OCI-LY3 (cell line): ENCODE measurements at regions not wholly inside any gene's neighbourhood (a gene's known extent, or its start where the extent isn't known, plus 50 kb on each side); places are given as distances from the start of the nearest gene placed in this dataset.

Experiments used
- H2AFZ ChIP-seq: fragments of 200-600, 300-600 bp; shearing (Covaris generic); 2 replicates; pipeline ENCODE4 v1.6.0; 2014; ENCODE audit warnings: antibody characterized with exemption, low read depth, low read length
- H3K27ac ChIP-seq: fragments of 200-600, 300-600 bp; sonication (generic); 2 replicates; pipeline ENCODE4 v1.5.1; 2014; ENCODE audit warnings: mild to moderate bottlenecking, low read length, moderate library complexity, mixed read lengths
- H3K27me3 ChIP-seq: fragments of 200-600, 300-600 bp; sonication (generic); 2 replicates; pipeline ENCODE4 v1.6.1; 2014; ENCODE audit warnings: low read depth, low read length, mixed read lengths
- H3K36me3 ChIP-seq: fragments of 200-600, 300-600 bp; sonication (generic); replicated peaks from 2 replicates; pipeline ENCODE3; 2014; ENCODE audit warnings: low read depth, low read length, mixed read lengths
- H3K4me1 ChIP-seq: fragments of 300-600, 200-600 bp; sonication (generic); 2 replicates; pipeline ENCODE4 v1.6.1; 2014; ENCODE audit warnings: low read length, mixed read lengths
- H3K4me2 ChIP-seq: fragments of 200-600, 300-600 bp; sonication (generic); 2 replicates; pipeline ENCODE4 v1.6.1; 2014; ENCODE audit warnings: low read length, mixed read lengths
- H3K4me3 ChIP-seq: fragments of 300-600, 200-600 bp; sonication (generic); 2 replicates; pipeline ENCODE4 v1.5.1; 2014; ENCODE audit warnings: antibody characterized with exemption, mild to moderate bottlenecking, low read length, moderate library complexity
- H3K79me2 ChIP-seq: fragments of 300-600, 200-600 bp; shearing (Covaris generic); 2 replicates; pipeline ENCODE4 v1.6.1; 2014; ENCODE audit warnings: mild to moderate bottlenecking, low read length, mixed read lengths
- H3K9ac ChIP-seq: fragments of 300-600, 200-600 bp; shearing (Covaris generic); 2 replicates; pipeline ENCODE4 v1.6.0; 2014; ENCODE audit warnings: mild to moderate bottlenecking, low read length, moderate library complexity
- H3K9me3 ChIP-seq: fragments of 200-600, 300-600 bp; shearing (Covaris generic); 2 replicates; pipeline ENCODE4 v1.6.1; 2014; ENCODE audit warnings: low read length, mixed read lengths; ENCODE audit not compliant: insufficient read depth
- H4K20me1 ChIP-seq: fragments of 200-600, 300-600 bp; sonication (generic); 2 replicates; pipeline ENCODE4 v1.6.1; 2016; ENCODE audit warnings: low read length, mixed read lengths; ENCODE audit not compliant: insufficient read depth
- CTCF ChIP-seq: fragments of 200-600, 300-600 bp; sonication (generic); IDR thresholded peaks from 2 replicates; pipeline ENCODE4 v1.5.1; 2014; ENCODE audit warnings: antibody characterized with exemption, low read length, low read depth
- EZH2phosphoT487 ChIP-seq: fragments of 200-600 bp; shearing (Covaris generic); IDR thresholded peaks from 2 replicates; pipeline ENCODE4 v1.6.1; 2018; ENCODE audit warnings: antibody characterized with exemption, mixed run types, low read depth

- Histone ChIP-seq H3K9ac (peak overlapping the region; percentile 40; the same call in 1 of the 2 replicates), H3K9me3 (no peaks in the 10 kb centered on the region), H3K79me2 (no peaks in the 10 kb centered on the region), H3K4me2 (peak overlapping the region; percentile 78), H3K27ac (no peak overlapping the region), H4K20me1 (no peaks in the 10 kb centered on the region), H3K4me3 (peak overlapping the region; percentile 78), H2AFZ (peak overlapping the region; percentile 84), H3K27me3 (peaks cover 61% of the 10 kb centered on the region), H3K4me1 (0 out of 2 replicates have a peak, but pooled peaks cover 3% of the 10 kb centered on the region), H3K36me3 (no peaks in the 10 kb centered on the region)
- TF ChIP-seq EZH2phosphoT487 (no peak), CTCF (peak; percentile 92)
Measured at GRCh38 chr2:136423516-136423996, 305.6 kb upstream of the CXCR4 start.

GRCh38 chr2:136422512-136422911 lies 304.6 kb upstream of the CXCR4 start:
- no peak overlapping the region for H2AFZ ChIP-seq
- H3K27ac ChIP-seq: no peak overlapping the region
- H3K4me1 ChIP-seq: 0 out of 2 replicates have a peak, but pooled peaks cover 3% of the 10 kb centered on the region
- H3K79me2 ChIP-seq: no peaks in the 10 kb centered on the region
- no peaks in the 10 kb centered on the region for H4K20me1 ChIP-seq
- H3K27me3 ChIP-seq: peaks cover 72% of the 10 kb centered on the region
- no peaks in the 10 kb centered on the region for H3K36me3 ChIP-seq
- no peak overlapping the region for H3K4me2 ChIP-seq
- no peak overlapping the region for H3K4me3 ChIP-seq
- TF ChIP-seq EZH2phosphoT487 (no peak), CTCF (no peak)
- no peaks in the 10 kb centered on the region for H3K9me3 ChIP-seq
- H3K9ac ChIP-seq: no peak overlapping the region

GRCh38 chr2:136420346-136420745 lies 302.4 kb upstream of the CXCR4 start:
- Histone ChIP-seq H2AFZ (no peak overlapping the region), H3K27ac (no peak overlapping the region), H3K79me2 (no peaks in the 10 kb centered on the region), H4K20me1 (no peaks in the 10 kb centered on the region), H3K9me3 (no peaks in the 10 kb centered on the region), H3K27me3 (peaks cover 63% of the 10 kb centered on the region), H3K4me2 (no peak overlapping the region), H3K4me3 (no peak overlapping the region), H3K9ac (no peak overlapping the region), H3K36me3 (no peaks in the 10 kb centered on the region), H3K4me1 (0 out of 2 replicates have a peak, but pooled peaks cover 3% of the 10 kb centered on the region)
- TF ChIP-seq EZH2phosphoT487 (no peak), CTCF (no peak)

- Histone ChIP-seq H3K4me3 (no peak overlapping the region), H3K27me3 (peaks cover 33% of the 10 kb centered on the region), H4K20me1 (no peaks in the 10 kb centered on the region), H3K4me1 (no peaks in the 10 kb centered on the region), H2AFZ (no peak overlapping the region), H3K9ac (no peak overlapping the region), H3K4me2 (no peak overlapping the region), H3K27ac (no peak overlapping the region), H3K9me3 (no peaks in the 10 kb centered on the region), H3K36me3 (no peaks in the 10 kb centered on the region), H3K79me2 (no peaks in the 10 kb centered on the region)
- TF ChIP-seq EZH2phosphoT487: no peak
- TF ChIP-seq CTCF: no peak
Measured at GRCh38 chr2:136411946-136412345, 294.0 kb upstream of the CXCR4 start.
